GM18517 (cell line): ENCODE measurements at regions not wholly inside any gene's neighbourhood (a gene's known extent, or its start where the extent isn't known, plus 50 kb on each side); places are given as distances from the start of the nearest gene placed in this dataset.

Experiments
- ATAC-seq: cut with Tn5 transposase; IDR thresholded peaks from one replicate; pipeline ENCODE4 v1.9.1; 2021; ENCODE audit warnings: mild to moderate bottlenecking, moderate library complexity; ENCODE audit not compliant: unreplicated experiment

DNA sequence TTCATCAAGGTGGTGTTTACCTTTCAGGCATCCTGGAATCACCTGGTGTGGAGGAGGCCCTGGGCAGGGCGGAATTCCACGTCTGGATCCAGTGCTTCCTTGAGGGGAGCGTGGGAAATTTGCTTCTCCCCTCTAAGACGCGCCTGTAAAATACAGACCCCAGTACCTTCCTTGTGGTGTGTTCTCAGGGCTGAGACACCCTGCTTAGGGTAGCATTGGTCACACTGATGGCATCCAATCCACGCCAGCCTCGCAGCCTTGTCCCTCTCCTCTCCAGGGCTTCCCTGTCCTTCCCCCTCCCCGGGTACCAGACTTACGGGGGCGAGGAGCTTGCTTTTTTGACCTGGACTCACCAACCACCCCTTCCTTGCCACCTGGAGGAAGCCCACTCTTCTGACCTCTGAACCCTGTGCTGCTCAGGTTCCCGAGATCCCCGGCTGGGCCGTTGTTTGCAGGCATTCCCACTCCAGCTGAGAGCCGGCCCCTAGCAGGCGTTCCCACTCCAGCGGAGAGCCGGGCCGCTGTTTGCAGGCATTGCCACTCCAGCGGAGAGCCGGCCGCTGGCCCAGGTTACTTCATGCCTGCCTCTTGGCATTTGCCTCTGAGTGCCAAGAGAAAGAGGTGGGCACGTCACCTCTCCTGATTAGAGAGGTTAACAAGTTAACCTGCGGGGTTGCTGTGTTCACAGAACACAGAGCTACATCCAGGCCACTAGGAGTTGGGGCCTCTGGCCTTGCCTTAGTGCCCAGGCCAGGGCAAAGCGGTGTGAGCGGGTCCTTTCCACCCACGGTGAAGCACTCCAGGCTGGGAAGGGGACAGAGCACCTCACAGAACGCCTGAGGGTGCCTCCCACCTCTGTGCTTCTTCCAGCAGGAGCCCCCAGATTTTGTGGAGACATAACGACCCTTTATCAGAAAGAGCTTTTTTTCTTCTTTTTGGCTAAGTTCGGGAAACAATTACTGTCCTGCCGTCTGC lies 254.0 kb upstream of the PPP2R2D start:
- ATAC-seq, result no peak

DNA sequence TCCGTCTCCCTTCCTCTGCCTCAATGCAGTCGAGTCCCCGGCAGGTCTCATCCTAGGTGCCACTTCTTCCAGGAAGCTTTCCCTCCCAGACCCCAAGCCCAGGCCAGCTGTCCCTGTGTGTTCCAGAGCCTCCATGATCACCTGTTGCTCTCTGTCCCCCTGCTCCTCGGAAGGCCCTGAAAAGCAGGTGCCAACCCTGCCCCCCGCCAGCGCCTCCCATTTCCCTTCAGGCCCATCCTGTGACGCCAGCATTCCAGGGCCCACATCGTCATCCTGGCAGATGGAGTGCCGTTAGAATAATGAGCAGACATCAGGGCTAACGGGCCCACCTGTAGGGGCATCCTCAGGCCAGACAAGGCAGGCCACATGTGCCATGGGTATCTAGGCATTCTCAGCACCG lies 253.0 kb upstream of the PPP2R2D start:
- no peak for ATAC-seq

DNA sequence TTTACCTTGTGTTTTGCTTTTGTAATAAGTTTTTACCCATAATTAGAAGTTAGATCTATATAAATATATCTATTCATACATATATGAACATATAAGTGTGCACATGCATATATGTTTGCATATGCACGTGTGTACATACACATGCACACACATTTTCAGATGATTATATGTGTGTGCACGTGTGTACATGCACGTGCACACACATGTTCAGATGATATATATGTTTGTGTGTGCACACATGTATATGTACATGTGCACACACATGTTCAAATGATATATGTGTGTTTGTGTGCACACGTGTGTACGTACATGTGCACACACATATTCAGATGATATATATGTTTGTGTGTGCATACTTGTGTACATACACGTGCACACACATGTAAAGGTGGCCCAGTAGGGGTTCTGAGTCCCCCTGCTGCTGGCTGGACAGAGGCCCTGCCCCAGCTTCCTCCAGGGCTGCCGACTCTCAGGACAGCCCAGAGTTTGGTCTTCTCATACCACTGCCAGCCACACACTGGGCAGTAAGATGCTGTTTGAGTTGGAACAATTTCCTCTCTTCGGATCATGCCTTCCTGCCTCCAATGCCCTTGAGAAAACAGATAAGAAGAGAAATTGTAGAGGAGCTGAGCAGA lies 252.3 kb upstream of the PPP2R2D start:
- ATAC-seq, result no peak

DNA sequence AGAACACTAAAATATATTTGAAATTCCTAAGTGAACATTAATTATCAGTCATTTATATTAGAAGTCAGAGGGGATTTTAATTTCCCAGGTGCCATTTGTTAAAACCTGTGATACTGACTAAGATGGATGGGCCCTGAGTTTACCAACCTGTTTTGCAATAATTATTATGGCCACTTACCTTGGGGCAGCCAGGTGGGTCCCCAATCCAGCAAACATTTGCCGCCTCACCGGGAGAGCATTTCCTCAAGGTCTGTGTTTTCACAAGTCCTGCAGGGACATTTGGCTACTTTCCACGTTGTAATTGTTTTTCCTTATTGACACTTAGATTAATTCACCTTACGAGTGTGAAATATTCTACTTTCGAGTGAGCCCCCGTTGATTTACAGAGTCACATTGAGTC lies 251.2 kb upstream of the PPP2R2D start:
- ATAC-seq, result no peak

DNA sequence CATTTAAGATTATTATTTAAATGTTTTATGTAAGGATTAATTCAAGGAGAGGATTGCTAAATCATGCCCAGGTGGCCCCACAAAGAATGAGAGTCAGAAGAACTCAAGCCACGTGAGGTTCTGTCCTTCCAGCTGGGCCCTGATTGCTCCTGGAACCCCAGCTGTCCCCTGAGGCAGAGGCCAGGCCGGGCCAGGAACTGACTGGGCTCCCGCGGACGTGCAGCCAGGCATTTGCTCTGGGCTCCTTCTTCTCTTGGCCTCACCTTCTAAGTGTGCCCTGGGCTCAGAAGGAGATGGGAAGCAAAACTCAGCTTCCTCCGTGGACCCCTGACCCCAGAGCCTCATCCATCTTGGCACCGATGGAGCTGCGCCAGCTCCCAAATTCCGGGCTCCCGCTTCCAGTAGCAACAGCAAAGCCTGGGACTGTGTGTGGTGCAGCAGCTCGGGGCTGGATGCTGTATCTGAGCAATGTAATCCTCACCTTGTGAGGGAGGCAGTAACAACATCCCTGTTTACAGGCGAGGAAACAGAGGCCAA lies 250.6 kb upstream of the PPP2R2D start:
- ATAC-seq, result no peak

DNA sequence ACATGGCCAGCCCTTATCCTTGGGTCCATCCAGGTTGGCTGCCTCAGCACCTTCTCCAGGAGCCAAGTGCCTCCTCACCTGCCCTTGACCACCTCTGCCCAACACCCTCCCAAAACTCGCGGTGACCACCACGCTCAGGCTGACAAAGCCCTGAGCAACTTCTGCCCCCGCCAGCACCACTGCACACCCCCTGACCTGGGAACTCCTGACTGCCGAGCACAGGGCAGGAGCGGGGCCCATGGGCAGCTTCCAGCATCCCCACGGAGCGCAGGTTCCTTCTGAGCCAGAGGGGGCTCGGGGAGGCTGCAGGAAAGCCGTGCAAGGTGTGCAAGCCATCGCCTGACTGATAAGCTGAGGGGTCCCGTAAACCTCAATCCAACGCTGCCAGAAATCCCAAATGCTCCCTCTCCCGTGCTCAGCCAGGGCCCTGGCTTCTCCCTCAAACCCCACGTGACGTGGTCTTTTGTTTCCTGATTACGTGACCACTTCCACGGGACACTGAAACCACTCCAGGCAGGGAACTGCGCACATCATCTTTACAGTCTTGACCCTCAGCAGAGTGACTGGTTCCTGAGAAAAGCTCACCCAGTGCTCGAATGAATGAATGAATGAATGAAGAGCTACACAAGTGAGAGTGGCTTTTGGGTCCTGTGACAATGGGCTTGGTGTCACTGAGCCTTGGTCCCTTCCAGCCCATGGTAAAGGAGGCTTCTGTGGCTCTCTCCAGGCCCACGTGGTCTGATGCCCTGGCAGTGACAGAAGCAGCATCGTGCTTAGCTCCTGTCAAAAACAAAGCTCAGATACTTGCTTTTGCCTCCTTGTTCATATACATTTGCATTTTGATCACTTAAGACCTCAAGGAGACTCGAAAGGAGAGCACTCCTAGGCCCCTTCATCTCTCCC lies 249.8 kb upstream of the PPP2R2D start:
- ATAC-seq, result no peak

DNA sequence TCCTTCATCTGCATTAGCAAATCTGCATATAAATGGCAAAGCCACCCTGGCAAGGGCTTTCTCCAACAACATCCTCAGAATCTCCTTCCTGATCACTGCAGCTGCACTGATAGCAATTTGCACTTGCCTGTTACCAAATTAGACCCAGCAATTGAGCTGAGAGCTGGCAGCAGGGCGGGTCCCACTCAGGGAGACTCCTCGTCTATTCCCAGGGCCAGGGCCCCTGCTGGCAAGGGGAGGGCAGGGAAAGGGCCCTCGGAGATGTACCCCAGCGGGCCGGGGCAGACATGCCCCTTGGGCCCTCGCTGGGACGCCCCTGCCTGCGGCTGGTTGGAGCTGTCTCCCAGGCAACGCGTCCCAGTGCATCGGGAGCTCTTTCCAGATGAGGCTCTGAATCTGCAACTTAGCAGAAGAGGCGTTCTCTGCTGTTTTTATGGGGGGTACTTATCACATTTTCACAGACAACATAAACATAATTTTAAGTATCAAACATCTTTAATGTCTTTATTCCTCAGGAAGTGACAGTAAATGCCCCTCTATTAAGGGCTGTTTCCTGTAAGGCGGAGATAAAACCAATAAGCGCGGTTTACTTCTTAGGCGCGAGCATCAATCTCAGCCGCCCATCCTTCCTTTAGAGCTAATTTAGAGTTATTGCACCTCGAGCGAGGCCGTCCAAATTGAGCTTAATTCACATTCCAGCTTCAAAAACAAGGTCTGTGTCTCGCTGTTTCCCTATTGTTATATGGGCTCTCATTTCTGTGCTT lies 249.0 kb upstream of the PPP2R2D start:
- ATAC-seq, result no peak

DNA sequence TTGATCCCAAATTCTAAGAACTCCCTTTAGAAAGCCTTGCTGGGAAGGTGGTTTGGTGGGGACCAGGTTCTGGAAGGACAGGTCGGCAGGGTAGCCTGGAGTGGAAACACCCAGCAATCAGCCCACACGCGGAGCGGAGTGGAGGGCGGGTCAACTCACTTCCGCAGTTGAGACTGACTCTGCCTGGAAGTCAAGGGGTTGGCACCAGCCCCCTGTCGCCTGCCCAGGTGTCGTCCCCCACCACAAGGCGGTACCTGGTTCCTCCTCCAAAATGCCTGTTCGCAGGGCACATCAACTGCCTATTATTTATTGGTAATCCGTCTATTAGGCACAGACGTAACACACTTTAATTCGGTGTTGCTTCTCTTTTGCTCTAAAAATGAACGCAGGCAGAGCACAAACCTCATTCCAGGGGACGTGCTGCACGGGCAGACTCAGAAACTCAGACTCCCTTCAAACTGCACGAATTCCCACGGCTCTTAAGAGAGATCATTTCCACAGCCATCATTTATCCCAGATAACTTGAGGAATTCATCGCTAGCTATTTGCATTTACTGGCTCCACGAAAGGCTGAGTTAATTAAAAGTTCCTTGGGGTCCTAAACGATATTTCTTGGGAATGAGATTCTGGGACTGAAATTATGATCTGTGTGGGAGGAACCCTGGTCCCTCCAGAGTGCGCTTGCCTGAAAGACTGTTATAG lies 248.2 kb upstream of the PPP2R2D start:
- no peak for ATAC-seq

DNA sequence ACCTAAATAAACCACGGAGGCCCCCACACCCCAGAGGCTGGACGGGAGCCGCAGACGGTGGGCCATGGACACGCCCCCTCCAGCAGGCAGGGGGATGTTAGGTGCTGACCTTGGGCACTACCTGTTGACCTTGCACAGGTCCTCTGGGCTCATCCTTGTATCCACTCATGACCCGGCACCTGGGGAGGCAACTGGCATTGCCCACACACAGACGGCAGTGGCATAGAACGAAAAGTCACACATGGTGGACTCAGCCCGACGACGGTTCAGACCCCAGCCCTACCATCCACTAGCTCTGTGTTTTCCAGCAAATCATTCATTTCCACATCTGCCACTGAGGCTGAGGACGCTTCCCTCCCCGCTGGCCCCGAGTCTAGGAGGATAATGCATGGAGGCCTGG lies 247.7 kb upstream of the PPP2R2D start:
- no peak for ATAC-seq

DNA sequence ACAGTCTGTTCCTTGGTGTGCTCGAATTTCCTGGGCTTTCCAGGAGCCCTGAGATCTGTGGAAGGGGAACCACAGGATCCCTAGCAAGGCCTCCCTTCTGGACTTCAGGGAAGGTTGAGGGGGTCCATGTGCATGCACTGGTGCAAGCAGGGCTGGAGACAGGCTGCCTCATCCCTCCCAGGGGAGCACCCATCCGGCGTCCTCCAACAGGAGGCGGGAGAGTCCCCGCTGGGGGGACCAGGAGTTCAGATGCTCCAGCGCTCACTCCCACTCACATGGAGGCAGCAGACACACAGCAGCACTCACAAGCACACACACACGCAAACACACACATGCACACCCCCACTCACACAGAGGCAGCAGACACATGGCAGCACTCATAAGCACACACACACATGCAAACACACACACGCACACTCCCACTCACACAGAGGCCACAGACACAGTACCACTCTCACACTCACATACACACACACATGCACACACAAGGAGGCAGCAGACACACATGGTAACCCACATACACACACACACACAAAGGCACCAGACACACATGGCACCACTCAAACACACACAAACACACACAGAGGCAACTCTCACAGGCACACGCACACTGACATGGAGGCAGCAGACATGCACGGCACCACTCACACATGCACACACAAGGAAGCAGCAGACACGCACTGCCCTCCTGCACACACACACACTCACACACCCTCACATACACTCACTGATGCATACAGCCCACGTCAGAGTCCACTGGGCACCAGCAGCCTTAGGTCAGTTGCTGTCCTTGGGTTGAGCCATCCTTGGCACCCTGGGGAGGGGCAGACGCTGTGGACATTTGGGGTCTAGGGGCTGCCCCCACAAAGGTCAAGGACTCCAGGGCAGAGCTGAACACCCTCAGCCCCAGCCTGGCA lies 247.0 kb upstream of the PPP2R2D start:
- ATAC-seq, result no peak

DNA sequence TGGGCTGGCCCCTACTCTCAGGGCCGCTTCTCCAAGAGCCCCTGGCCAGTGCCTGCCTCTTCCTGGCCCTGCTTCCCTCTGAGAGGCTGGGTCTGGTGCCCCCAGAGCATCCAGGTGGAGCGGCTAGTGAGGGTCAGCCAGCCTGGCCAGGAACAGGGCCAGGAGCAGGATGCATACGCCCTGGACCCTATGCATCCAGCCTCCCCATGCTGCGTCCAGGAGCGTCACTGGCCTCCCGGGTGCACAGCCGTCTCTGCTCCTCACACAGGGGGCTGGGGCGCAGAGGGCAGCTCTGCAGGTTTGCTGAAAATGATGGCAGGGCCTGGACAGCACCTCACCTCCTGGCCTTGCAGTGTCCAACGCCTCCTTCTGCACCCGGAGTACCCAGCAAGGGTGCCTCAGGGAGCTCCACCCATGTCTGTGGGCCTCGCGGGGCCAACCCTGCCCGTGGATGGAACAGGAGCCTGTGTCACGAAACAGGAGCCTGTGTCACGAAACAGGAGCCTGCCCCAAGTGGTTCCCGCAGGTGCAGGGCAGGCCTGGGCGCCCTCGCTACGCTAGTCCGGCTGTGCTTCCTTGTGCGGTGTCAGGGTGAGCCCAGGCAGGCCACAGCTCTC lies 246.2 kb upstream of the PPP2R2D start:
- ATAC-seq, result no peak

DNA sequence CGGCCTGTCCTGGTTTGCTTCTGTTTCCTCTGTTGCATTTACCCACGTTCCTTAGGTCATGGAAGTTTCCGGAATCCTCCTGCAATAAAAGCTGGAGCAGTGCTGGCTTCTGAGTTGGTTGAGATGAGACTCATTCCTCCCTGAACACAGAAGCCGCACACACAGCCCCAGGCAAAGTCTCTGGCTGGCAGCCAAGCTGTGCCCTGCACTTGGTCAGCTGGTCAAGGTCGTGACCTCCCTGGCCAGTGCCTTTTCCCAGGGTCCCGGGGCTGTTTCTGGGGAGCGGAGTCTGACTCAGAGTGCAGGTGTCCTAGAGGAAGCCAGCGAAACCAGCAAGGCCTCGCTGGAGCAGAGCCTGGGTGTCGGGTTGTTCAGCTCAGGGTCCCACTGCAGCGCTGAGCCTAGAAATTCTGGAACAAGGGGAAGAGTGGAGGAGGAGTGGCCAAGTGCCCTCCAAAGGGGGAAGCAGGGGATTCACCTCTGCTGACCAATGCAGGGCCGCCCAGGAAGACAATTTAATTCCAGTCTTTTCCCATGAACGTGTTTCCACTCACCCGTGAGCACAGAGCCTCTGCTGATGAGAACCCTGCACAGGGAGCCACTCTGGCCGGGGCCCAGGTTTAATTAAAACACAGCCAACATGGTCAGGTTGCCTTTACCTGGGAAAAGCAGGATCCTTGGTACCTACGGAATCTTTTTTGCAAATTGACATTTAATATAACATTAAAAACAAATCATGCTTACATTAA lies 245.5 kb upstream of the PPP2R2D start:
- no peak for ATAC-seq

DNA sequence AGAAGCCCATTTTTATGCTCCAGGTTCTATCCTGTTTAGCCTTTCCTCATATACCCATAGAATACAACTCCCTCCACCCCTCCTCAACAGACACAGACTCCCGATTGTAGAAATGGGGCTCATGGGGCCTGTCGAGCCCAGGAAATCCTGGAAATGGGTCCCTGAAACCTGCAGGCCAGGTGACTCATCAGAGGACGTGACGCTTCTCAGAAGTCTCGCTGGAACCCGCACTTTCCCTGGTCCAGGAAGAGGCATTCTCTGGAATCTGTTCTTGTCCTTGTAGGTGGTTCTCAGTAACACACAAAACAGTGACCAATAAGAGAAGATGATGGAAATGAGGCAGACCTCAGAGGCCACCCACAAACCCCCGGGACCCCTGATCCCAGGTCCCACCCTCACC lies 244.8 kb upstream of the PPP2R2D start:
- no peak for ATAC-seq

DNA sequence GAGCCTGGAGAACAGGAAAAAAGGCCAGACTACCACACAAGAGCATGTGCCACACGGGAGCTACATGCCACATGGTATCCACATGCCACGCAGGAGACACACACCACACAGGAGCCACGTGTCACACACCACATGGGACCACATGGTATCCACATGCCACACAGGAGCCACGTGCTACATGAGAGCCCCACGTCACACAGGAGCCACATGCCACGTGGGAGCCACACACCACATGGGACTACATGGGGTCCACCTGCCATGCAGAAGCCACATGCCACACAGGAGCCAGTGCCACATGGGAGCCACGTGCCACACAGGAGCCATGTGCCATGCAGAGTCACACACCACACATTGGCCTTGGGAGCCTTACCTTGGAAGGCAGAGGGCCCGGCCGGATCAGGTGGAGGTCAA lies 244.4 kb upstream of the PPP2R2D start:
- ATAC-seq, result no peak

DNA sequence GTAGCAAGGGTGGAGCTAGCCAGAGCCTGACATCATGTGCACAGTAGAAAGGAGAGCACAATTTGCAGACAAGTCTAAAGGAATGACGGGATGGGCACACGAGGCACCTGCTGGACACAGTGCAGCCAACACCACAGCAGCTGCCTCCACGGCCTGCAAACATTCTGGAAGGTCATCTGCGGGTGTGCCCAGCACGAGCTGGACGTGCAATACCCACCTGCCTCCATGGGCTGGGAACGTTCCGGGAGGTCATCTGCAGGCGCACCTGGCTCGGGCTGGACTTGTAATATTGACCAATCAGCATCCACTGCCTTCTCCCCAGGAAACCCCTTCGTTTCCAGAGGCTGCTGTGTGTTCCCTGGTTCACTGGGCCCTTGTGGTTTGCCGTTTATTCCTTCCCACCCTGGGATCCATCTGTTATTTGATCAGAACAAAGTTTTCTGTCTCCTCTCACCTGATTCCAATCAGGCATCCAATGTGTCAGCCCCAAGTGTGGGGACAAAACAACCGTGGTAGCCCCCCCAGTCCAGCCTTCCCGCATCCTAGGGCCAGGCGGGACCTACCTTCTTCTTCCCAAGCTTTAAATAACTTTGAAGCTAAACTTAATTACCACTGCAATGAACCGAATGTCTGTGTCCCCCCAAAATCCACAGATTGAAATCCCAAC lies 243.4 kb upstream of the PPP2R2D start:
- ATAC-seq, result no peak

DNA sequence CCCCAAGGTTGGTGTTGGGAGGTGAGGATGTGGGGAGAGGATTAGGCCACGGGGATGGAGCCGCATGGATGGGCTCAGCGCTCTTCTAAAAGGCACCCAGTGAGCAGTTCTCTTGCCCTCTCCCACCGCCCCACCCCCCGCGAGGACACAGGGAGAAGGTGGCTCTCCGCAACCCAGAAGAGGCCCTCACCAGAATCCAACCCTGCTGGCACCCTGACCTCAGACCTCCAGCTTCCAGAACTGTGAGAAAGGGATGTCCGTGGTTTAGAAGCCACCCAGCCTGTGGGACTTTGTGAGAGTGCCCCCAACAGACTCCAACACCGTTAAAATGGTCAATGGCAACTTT lies 242.8 kb upstream of the PPP2R2D start:
- no peak for ATAC-seq

DNA sequence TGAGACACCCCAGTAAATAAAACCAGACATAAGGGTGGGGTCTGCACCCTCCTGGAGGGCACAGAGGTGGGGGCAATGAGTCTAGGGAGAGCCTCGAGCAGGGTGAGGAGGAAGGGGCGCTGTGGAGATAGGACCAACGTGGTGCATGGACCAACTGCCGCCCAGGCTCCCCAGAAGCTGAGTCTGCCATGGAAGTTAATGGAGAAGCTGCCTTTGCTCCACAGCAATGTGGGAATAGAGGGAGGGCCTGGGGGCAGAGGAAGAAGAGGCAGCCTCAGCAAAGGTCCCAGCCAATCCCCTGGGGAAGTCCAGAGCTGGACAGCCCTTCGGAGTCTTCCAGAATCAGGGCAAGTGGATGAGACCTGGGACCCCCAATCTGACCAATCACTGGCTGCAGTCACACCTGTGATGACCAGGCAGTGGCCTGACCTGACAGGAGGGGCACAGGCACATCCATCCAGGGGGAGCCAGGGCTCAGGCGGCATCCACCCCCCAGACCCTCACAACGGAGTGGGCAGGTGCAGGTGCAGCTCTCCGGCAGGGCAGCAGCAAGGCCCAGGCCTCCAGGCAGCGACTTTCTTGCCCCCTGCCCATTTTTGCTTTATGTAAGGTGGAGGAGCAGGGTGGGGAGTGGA lies 242.2 kb upstream of the PPP2R2D start:
- no peak for ATAC-seq
